ENCODE measurements at regions not wholly inside any gene's neighbourhood (a gene's known extent, or its start where the extent isn't known, plus 50 kb on each side); places are given as distances from the start of the nearest gene placed in this dataset.
"Not testable (repeated sequence)": the region's sequence is repeated elsewhere in the genome, so short reads cannot be mapped to it uniquely, and the experiment has no call there.

- H3K36me3 Mint-ChIP-seq (ENCODE audit: low read depth); H3K27ac Mint-ChIP-seq; POLR2A ChIA-PET; ATAC-seq; H3K4me1 Mint-ChIP-seq (ENCODE audit: low read depth); CTCF ChIA-PET; DNase-seq; H3K4me3 Mint-ChIP-seq; H3K27me3 Mint-ChIP-seq (ENCODE audit: low read depth): not testable (repeated sequence)
- H3K9me3 Mint-ChIP-seq (ENCODE audit: insufficient read depth): peaks cover 12% of the 10 kb centered on the region
Measured at GRCh38 chr12:39699079-39699478, 79.5 kb upstream of the ABCD2 start.

GRCh38 chr12:39697108-39697507 is 77.5 kb upstream of the ABCD2 start:
- peaks cover 2% of the 10 kb centered on the region for H3K36me3 Mint-ChIP-seq (ENCODE audit: low read depth)
- CTCF ChIA-PET: interaction anchor here (0.6 to 2.5 kb wide), 4 partner anchors 77 to 294 kb away, joined by 3 to 6 read pairs (median 3); partner anchors contain the start of gene ABCD2
- peaks cover 2% of the 10 kb centered on the region for H3K27me3 Mint-ChIP-seq (ENCODE audit: low read depth)
- peaks cover 12% of the 10 kb centered on the region for H3K9me3 Mint-ChIP-seq (ENCODE audit: insufficient read depth)
- no peak for ATAC-seq
- DNase-seq: no peak
- H3K4me1 Mint-ChIP-seq (ENCODE audit: low read depth): peaks cover 3% of the 10 kb centered on the region
- no peak overlapping the region for H3K27ac Mint-ChIP-seq
- H3K4me3 Mint-ChIP-seq: no peak overlapping the region
- POLR2A ChIA-PET: no interaction called here

- H3K27me3 Mint-ChIP-seq (ENCODE audit: low read depth): no peaks in the 10 kb centered on the region
- DNase-seq (no peak), ATAC-seq (no peak)
- no peak overlapping the region for H3K27ac Mint-ChIP-seq
- peaks cover 2% of the 10 kb centered on the region for H3K9me3 Mint-ChIP-seq (ENCODE audit: insufficient read depth)
- ChIA-PET POLR2A (interaction anchor here (0.9 to 2.1 kb wide), 2 partner anchors 71 to 73 kb away, joined by 3 to 9 read pairs; partner anchors contain the start of gene ABCD2), CTCF (interaction anchor here (0.5 to 3.0 kb wide), 16 partner anchors 22 to 469 kb away, joined by 3 to 49 read pairs (median 4); partner anchors contain the start of gene ABCD2)
- no peak overlapping the region for H3K4me3 Mint-ChIP-seq
- peaks cover 3% of the 10 kb centered on the region for H3K36me3 Mint-ChIP-seq (ENCODE audit: low read depth)
- peaks cover 9% of the 10 kb centered on the region for H3K4me1 Mint-ChIP-seq (ENCODE audit: low read depth)
Measured at GRCh38 chr12:39692258-39692853, 72.8 kb upstream of the ABCD2 start.

- peaks cover 47% of the 10 kb centered on the region for H3K4me1 Mint-ChIP-seq (ENCODE audit: low read depth)
- H3K27ac Mint-ChIP-seq: peak overlapping the region; percentile 82
- no peaks in the 10 kb centered on the region for H3K27me3 Mint-ChIP-seq (ENCODE audit: low read depth)
- CTCF ChIA-PET: interaction anchor here (0.8 to 4.7 kb wide), 4 partner anchors 60 to 420 kb away, joined by 3 to 33 read pairs (median 3); partner anchors contain the start of genes ABCD2 and SLC2A13
- DNase-seq (peak; percentile 82), ATAC-seq (peak; percentile 85)
- POLR2A ChIA-PET: interaction anchor here (0.8 to 4.7 kb wide), 4 partner anchors 17 to 419 kb away, joined by 3 to 36 read pairs (median 4); partner anchors contain the start of gene ABCD2
- peaks cover 22% of the 10 kb centered on the region for H3K36me3 Mint-ChIP-seq (ENCODE audit: low read depth)
- peak overlapping the region; percentile 11 for H3K4me3 Mint-ChIP-seq
- no peaks in the 10 kb centered on the region for H3K9me3 Mint-ChIP-seq (ENCODE audit: insufficient read depth)
Measured at GRCh38 chr12:39685854-39686657, 66.5 kb upstream of the ABCD2 start.

- peaks cover 15% of the 10 kb centered on the region for H3K9me3 Mint-ChIP-seq (ENCODE audit: insufficient read depth)
- CTCF ChIA-PET: interaction anchor here (4.7 kb wide), 1 partner anchor 62 kb away, joined by 33 read pairs; the partner anchor contains the start of gene ABCD2
- POLR2A ChIA-PET: interaction anchor here (4.7 kb wide), 1 partner anchor 62 kb away, joined by 36 read pairs; the partner anchor contains the start of gene ABCD2
- H3K27ac Mint-ChIP-seq: peak overlapping the region; percentile 87
- H3K4me1 Mint-ChIP-seq (ENCODE audit: low read depth): peaks cover 51% of the 10 kb centered on the region
- H3K27me3 Mint-ChIP-seq (ENCODE audit: low read depth): no peaks in the 10 kb centered on the region
- ATAC-seq (peak; percentile 42), DNase-seq (no peak)
- H3K4me3 Mint-ChIP-seq: peak overlapping the region; percentile 73
- H3K36me3 Mint-ChIP-seq (ENCODE audit: low read depth): peaks cover 32% of the 10 kb centered on the region
Measured at GRCh38 chr12:39682689-39683477, 63.3 kb upstream of the ABCD2 start.

GRCh38 chr12:39675263-39675662 is 55.7 kb upstream of the ABCD2 start:
- Mint-ChIP-seq H3K36me3 (ENCODE audit: low read depth) (peaks cover 41% of the 10 kb centered on the region), H3K9me3 (ENCODE audit: insufficient read depth) (peaks cover 36% of the 10 kb centered on the region), H3K4me1 (ENCODE audit: low read depth) (peaks cover 41% of the 10 kb centered on the region), H3K27ac (no peak overlapping the region), H3K4me3 (no peak overlapping the region), H3K27me3 (ENCODE audit: low read depth) (no peaks in the 10 kb centered on the region)
- ATAC-seq (no peak), DNase-seq (no peak)
- ChIA-PET POLR2A (no interaction called here), CTCF (no interaction called here)

- DNase-seq (no peak), ATAC-seq (no peak)
- Mint-ChIP-seq H3K27me3 (ENCODE audit: low read depth) (no peaks in the 10 kb centered on the region), H3K4me1 (ENCODE audit: low read depth) (peaks cover 49% of the 10 kb centered on the region), H3K9me3 (ENCODE audit: insufficient read depth) (peaks cover 32% of the 10 kb centered on the region), H3K36me3 (ENCODE audit: low read depth) (peaks cover 50% of the 10 kb centered on the region), H3K4me3 (no peak overlapping the region), H3K27ac (peak overlapping the region; percentile 60)
- ChIA-PET CTCF (no interaction called here), POLR2A (interaction anchor here (0.6 kb wide), 1 partner anchor 93 kb away, joined by 3 read pairs; no protein-coding TSS in a partner anchor)
Measured at GRCh38 chr12:39672976-39673375, 53.4 kb upstream of the ABCD2 start.

GRCh38 chr12:39671898-39672875 is 52.6 kb upstream of the ABCD2 start:
- DNase-seq: no peak
- CTCF ChIA-PET: interaction anchor here (2.8 kb wide), 1 partner anchor 53 kb away, joined by 8 read pairs; the partner anchor contains the start of gene ABCD2
- H3K4me1 Mint-ChIP-seq (ENCODE audit: low read depth): peaks cover 47% of the 10 kb centered on the region
- H3K27me3 Mint-ChIP-seq (ENCODE audit: low read depth): no peaks in the 10 kb centered on the region
- no peak for ATAC-seq
- POLR2A ChIA-PET: no interaction called here
- H3K27ac Mint-ChIP-seq: peak overlapping the region; percentile 62
- peaks cover 26% of the 10 kb centered on the region for H3K9me3 Mint-ChIP-seq (ENCODE audit: insufficient read depth)
- peaks cover 51% of the 10 kb centered on the region for H3K36me3 Mint-ChIP-seq (ENCODE audit: low read depth)
- H3K4me3 Mint-ChIP-seq: no peak overlapping the region

- Mint-ChIP-seq H3K36me3 (ENCODE audit: low read depth) (peaks cover 59% of the 10 kb centered on the region), H3K9me3 (ENCODE audit: insufficient read depth) (peaks cover 22% of the 10 kb centered on the region), H3K4me1 (ENCODE audit: low read depth) (peaks cover 40% of the 10 kb centered on the region), H3K27ac (peak overlapping the region; percentile 79)
- CTCF ChIA-PET: interaction anchor here (1.2 to 2.8 kb wide), 4 partner anchors 15 to 52 kb away, joined by 3 to 8 read pairs (median 4); partner anchors contain the start of gene ABCD2
- peak; percentile 68 for DNase-seq
- POLR2A ChIA-PET: interaction anchor here (0.6 kb wide), 2 partner anchors 15 to 16 kb away, joined by 3 to 4 read pairs; no protein-coding TSS in a partner anchor
- H3K27me3 Mint-ChIP-seq (ENCODE audit: low read depth); ATAC-seq; H3K4me3 Mint-ChIP-seq: not testable (repeated sequence)
Measured at GRCh38 chr12:39669539-39669938, 49.9 kb upstream of the ABCD2 start.
